Calu3 (cell line): ENCODE measurements at regions not wholly inside any gene's neighbourhood (a gene's known extent, or its start where the extent isn't known, plus 50 kb on each side); places are given as distances from the start of the nearest gene placed in this dataset.

Source experiments
- BruUV-seq: library from RNA; stranded (reverse); fragments of 400-500 nt; replicated peaks from 2 replicates; lab custom pipeline; 2021; lab: Mats Ljungman, UMichigan
- CTCF ChIA-PET: fragments of 300-600 bp; sonication (Branson Sonifier 250); formaldehyde crosslinking; loops from one replicate; lab custom pipeline; 2022; ENCODE audit warnings: antibody characterized with exemption; lab: Charles Lee
- DNase-seq: peaks from one replicate; pipeline ENCODE4 v3.0.0; 2022
- H3K27ac Mint-ChIP-seq: one replicate; pipeline ENCODE4 v1.8.0; 2022; ENCODE audit warnings: mixed read lengths; ENCODE audit not compliant: unreplicated experiment
- H3K27me3 Mint-ChIP-seq: one replicate; pipeline ENCODE4 v1.8.0; 2022; ENCODE audit warnings: mixed read lengths; ENCODE audit not compliant: unreplicated experiment
- H3K36me3 Mint-ChIP-seq: one replicate; pipeline ENCODE4 v1.8.0; 2022; ENCODE audit warnings: mild to moderate bottlenecking, moderate library complexity, mixed read lengths; ENCODE audit not compliant: insufficient read depth, unreplicated experiment
- H3K4me1 Mint-ChIP-seq: one replicate; pipeline ENCODE4 v1.8.0; 2022; ENCODE audit warnings: mild to moderate bottlenecking, low read depth, mixed read lengths; ENCODE audit not compliant: unreplicated experiment
- H3K4me3 Mint-ChIP-seq: one replicate; pipeline ENCODE4 v1.8.0; 2022; ENCODE audit warnings: mild to moderate bottlenecking, low read depth, moderate library complexity, mixed read lengths; ENCODE audit not compliant: unreplicated experiment
- H3K9me3 Mint-ChIP-seq: one replicate; pipeline ENCODE4 v1.8.0; 2022; ENCODE audit warnings: low read depth, mixed read lengths; ENCODE audit not compliant: unreplicated experiment
- CTCF ChIP-seq: fragments of 200-600 bp; IDR thresholded peaks from one replicate; pipeline ENCODE4 v1.8.0; 2022; ENCODE audit warnings: antibody characterized with exemption; ENCODE audit not compliant: unreplicated experiment
- intact Hi-C: fragments of 100-400 bp; cut with micrococcal nuclease; formaldehyde crosslinking; loops from one replicate; pipeline ENCODE4 v1.10.0; 2022; ENCODE audit not compliant: unreplicated experiment

DNA sequence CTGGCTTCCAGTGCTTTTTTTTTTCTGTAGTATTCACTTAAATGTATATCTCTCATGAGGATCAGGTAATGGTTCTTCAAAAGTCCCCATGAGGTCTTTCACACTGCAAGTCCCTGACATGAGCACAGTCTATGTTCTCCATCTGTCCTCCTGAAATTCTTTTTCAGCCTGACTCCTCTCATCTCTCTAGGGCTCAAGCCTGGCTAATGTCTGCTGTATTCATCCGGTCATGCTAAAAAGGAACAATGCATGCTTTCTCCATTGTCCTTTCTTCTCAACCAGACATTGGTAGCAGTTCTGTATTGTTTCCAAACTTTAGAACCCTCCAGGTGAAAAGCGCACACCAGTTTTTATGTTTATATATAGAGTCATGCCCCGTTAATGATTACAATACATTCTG, 368.3 kb upstream of the OLFM3 start:
- BruUV-seq, result no TSS peak
- no peak for TF ChIP-seq CTCF
- intact Hi-C loops, result no loop called here
- DNase-seq, result no peak
- Mint-ChIP-seq H3K27ac (no peak overlapping the region), H3K36me3 (no peaks in the 10 kb centered on the region), H3K4me1 (no peaks in the 10 kb centered on the region), H3K27me3 (no peaks in the 10 kb centered on the region), H3K4me3 (no peak overlapping the region), H3K9me3 (peaks cover 12% of the 10 kb centered on the region)
- CTCF ChIA-PET, result no interaction called here

GRCh38 chr1:102336602-102337001, 339.9 kb upstream of the OLFM3 start:
- Mint-ChIP-seq H3K4me1 (no peaks in the 10 kb centered on the region), H3K4me3 (no peak overlapping the region), H3K9me3 (peaks cover 2% of the 10 kb centered on the region), H3K36me3 (no peaks in the 10 kb centered on the region), H3K27ac (no peak overlapping the region), H3K27me3 (no peaks in the 10 kb centered on the region)
- BruUV-seq, result no TSS peak
- CTCF ChIA-PET, result no interaction called here
- DNase-seq, result no peak
- intact Hi-C loops, result no loop called here
- no peak for TF ChIP-seq CTCF

GRCh38 chr1:102318104-102318806, 321.5 kb upstream of the OLFM3 start:
- DNase-seq, result no peak
- H3K4me1 Mint-ChIP-seq, result no peaks in the 10 kb centered on the region
- intact Hi-C loops, result no loop called here
- H3K27me3 Mint-ChIP-seq, result no peaks in the 10 kb centered on the region
- CTCF ChIA-PET, result no interaction called here
- no peak for TF ChIP-seq CTCF
- peaks cover 13% of the 10 kb centered on the region for H3K9me3 Mint-ChIP-seq
- no peak overlapping the region for H3K27ac Mint-ChIP-seq
- no peak overlapping the region for H3K4me3 Mint-ChIP-seq
- H3K36me3 Mint-ChIP-seq, result no peaks in the 10 kb centered on the region
- BruUV-seq, result no TSS peak

DNA sequence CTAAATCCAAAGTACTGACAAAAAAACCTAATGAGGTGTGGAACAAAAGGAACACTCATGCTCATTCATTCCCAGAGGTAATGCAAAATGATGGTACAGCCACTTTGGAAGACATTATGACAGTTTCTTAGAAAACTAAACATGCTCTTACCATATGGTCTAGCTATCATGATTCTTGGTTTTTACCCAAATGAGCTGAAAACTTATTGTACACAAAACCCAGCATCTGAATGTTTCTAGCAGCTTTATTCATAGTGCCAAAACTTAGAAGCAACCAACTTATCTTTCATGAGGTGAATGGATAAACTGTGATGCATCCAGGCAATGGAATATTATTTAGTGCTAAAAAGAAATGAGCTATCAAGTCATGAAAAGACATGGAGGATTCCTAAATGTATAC, 318.4 kb upstream of the OLFM3 start:
- DNase-seq, result no peak
- Mint-ChIP-seq H3K36me3 (no peaks in the 10 kb centered on the region), H3K4me3 (no peak overlapping the region), H3K27ac (no peak overlapping the region), H3K9me3 (peaks cover 13% of the 10 kb centered on the region), H3K4me1 (no peaks in the 10 kb centered on the region), H3K27me3 (no peaks in the 10 kb centered on the region)
- BruUV-seq, result no TSS peak
- TF ChIP-seq CTCF, result no peak
- intact Hi-C loops, result no loop called here
- CTCF ChIA-PET, result no interaction called here
